ENCODE measurements at regions not wholly inside any gene's neighbourhood (a gene's known extent, or its start where the extent isn't known, plus 50 kb on each side); places are given as distances from the start of the nearest gene placed in this dataset.
"Not testable (repeated sequence)": the region's sequence is repeated elsewhere in the genome, so short reads cannot be mapped to it uniquely, and the experiment has no call there.

DNA sequence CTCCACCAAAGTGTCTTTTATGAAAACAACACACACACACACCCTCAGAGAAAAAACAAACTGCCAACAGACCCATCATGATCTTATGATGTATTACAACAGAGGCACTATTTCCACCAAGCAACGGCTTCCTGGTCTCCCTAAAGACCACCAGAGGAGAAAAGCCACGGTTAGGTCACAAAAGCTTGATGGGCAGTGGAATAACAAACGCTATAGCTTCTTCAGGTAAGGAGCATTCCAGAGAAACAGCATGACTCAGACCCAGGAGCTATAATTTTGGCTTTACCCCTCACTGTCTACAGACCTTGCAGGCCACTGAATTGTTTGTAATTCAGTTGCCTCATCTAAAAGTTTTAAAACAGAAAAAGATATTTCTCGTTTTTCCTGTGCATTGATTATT, 105.7 kb upstream of the GPR141 start:
- Histone ChIP-seq H3K27me3 (ENCODE audit: control insufficient read depth, insufficient read depth, low read length) (no peaks in the 10 kb centered on the region), H3K36me3 (ENCODE audit: control insufficient read depth, insufficient read depth, low read length) (no peaks in the 10 kb centered on the region), H3K4me3 (ENCODE audit: low read depth, low read length) (no peak overlapping the region)
- no peak for DNase-seq (ENCODE audit: low read depth)
- no peak for TF ChIP-seq CTCF (IDR thresholded peaks at IDR 0.05; ENCODE audit: insufficient read depth, low read length, poor library complexity, severe bottlenecking)

GRCh38 chr7:37578350-37578749, 105.2 kb upstream of the GPR141 start:
- H3K27me3 ChIP-seq (ENCODE audit: control insufficient read depth, insufficient read depth, low read length): no peaks in the 10 kb centered on the region
- no peak for DNase-seq (ENCODE audit: low read depth)
- no peak for TF ChIP-seq CTCF (IDR thresholded peaks at IDR 0.05; ENCODE audit: insufficient read depth, low read length, poor library complexity, severe bottlenecking)

DNA sequence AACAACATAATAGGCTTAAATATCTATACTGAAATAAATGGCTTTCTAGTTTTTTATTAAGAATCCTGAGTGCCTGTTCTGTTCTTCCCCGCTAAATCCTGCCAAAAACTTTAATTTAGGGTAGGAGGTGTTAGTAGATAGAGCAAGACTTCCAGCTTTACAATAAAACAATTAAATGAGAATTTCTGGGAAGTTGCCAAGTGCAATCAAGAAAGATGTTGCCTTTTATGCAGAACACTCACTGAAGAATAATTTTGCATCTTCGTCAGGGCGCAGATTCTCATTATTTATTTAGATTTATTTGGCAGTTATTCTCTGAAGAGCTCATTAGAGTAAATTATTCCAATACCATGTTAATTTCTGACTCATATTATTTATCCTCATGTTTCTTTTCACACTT, 103.2 kb upstream of the GPR141 start:
- Histone ChIP-seq H3K27me3 (ENCODE audit: control insufficient read depth, insufficient read depth, low read length) (no peaks in the 10 kb centered on the region), H3K36me3 (ENCODE audit: control insufficient read depth, insufficient read depth, low read length) (no peaks in the 10 kb centered on the region), H3K4me3 (ENCODE audit: low read depth, low read length) (no peak overlapping the region)
- no peak for TF ChIP-seq CTCF (IDR thresholded peaks at IDR 0.05; ENCODE audit: insufficient read depth, low read length, poor library complexity, severe bottlenecking)
- DNase-seq (ENCODE audit: low read depth): no peak

More at GRCh38 chr7:37578350-37578749, 105.2 kb upstream of the GPR141 start:
- Histone ChIP-seq H3K36me3 (ENCODE audit: control insufficient read depth, insufficient read depth, low read length) (no peaks in the 10 kb centered on the region), H3K4me3 (ENCODE audit: low read depth, low read length) (no peak overlapping the region)

- DNase-seq (ENCODE audit: low read depth); H3K27me3 ChIP-seq (ENCODE audit: control insufficient read depth, insufficient read depth, low read length); H3K4me3 ChIP-seq (ENCODE audit: low read depth, low read length); H3K36me3 ChIP-seq (ENCODE audit: control insufficient read depth, insufficient read depth, low read length): not testable (repeated sequence)
Measured at GRCh38 chr7:37584651-37585463, 98.7 kb upstream of the GPR141 start.

DNA sequence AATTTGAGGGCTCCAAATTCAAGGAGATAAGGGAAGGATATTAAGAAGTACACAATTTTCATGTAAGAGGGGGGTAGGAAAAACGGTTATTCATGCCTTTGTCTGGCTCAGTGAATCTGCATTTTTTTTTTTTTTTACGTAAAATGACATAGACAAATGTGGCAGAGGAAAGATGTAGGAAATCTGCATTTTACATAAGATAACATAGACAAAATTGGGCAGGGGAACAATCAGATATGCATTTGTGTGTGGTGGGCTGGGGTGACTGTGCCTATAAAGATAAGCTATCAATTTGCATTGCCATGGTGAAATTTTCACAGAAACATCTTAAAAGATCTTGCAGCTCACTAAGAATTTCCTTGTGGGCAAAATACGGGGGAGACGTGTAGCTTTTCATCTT, 92.7 kb upstream of the GPR141 start:
- no peak for DNase-seq (ENCODE audit: low read depth)
- Histone ChIP-seq H3K36me3 (ENCODE audit: control insufficient read depth, insufficient read depth, low read length) (no peaks in the 10 kb centered on the region), H3K27me3 (ENCODE audit: control insufficient read depth, insufficient read depth, low read length) (no peaks in the 10 kb centered on the region), H3K4me3 (ENCODE audit: low read depth, low read length) (no peak overlapping the region)
- TF ChIP-seq CTCF (IDR thresholded peaks at IDR 0.05; ENCODE audit: insufficient read depth, low read length, poor library complexity, severe bottlenecking): no peak

GRCh38 chr7:37592366-37592765, 91.2 kb upstream of the GPR141 start:
- no peak for DNase-seq (ENCODE audit: low read depth)
- H3K27me3 ChIP-seq (ENCODE audit: control insufficient read depth, insufficient read depth, low read length): no peaks in the 10 kb centered on the region
- H3K36me3 ChIP-seq (ENCODE audit: control insufficient read depth, insufficient read depth, low read length): no peaks in the 10 kb centered on the region
- H3K4me3 ChIP-seq (ENCODE audit: low read depth, low read length): no peak overlapping the region
- no peak for TF ChIP-seq CTCF (IDR thresholded peaks at IDR 0.05; ENCODE audit: insufficient read depth, low read length, poor library complexity, severe bottlenecking)

Data from kidney epithelial cell (primary cell).